CD4-positive, alpha-beta T cell treated with Interleukin-10 for 1 hour (primary cell): ENCODE measurements at regions not wholly inside any gene's neighbourhood (a gene's known extent, or its start where the extent isn't known, plus 50 kb on each side); places are given as distances from the start of the nearest gene placed in this dataset.

ENCODE experiments used
- DNase-seq: peaks from one replicate; pipeline ENCODE4 v3.0.0-alpha.2; 2020

GRCh38 chr13:106433066-106433465 is 102.4 kb downstream of the EFNB2 start:
- DNase-seq: no peak

- DNase-seq: no peak
Observed at GRCh38 chr13:106432636-106433035, 102.8 kb downstream of the EFNB2 start.

DNA sequence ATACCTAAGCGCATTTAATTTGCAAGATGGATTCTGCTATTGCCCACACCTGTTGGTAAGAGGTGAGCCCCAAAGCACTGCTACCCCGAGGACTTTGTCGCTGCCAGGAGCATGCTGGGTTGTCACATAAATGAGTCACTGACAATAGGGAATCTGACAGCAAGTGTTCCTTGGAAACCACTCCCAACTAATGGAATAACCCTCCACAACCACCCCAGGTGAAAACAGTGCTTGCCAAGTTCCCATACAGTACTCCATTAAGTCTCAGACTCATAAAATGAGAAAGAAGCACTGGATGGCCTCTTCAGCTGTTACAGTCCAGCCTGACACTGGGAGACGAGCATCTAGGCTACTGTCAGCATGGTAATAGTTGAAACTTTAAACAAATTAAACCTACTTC is 108.6 kb downstream of the EFNB2 start:
- DNase-seq: no peak

- DNase-seq: no peak
Observed at GRCh38 chr13:106425661-106426060, 109.8 kb downstream of the EFNB2 start.

GRCh38 chr13:106424805-106425204 is 110.7 kb downstream of the EFNB2 start:
- DNase-seq: no peak

DNA sequence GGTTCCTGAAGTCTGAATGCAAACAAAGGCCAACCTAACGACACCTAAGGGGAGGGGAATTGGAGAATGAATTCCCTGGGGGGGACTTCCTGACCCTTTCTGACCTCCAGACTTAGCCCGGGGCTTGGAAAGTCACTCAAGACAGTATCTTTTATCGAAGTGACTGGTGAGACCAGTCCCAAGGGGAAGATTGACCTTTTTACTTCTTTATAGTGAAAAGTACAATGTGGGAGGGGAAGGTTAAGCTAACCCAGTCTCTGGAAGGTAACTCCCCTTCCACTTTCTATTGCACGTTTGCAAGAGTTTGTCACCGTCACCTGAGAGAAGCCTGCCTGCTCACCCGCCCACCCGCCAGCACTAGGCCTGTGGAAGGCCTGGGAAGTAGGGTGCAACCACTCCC is 111.9 kb downstream of the EFNB2 start:
- DNase-seq: no peak

DNA sequence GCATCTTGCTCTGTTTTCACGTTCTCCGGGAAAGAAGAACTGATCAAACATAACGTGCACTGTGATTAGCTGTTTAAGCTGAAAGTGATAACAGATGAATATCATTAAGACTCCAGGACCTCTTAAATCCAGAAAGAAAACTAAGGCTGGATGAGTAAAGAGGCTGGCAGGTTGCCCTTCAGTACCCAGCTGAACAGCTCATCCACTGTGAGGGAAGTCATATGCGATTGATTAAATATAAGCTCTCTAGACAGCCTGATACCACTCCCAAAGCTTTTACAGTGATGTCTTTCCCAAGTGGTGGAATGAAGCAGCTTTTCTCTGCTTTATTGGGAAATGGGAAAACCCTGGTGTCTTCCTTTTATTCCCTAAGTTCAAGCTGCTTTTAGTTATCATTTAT is 116.9 kb downstream of the EFNB2 start:
- DNase-seq: no peak

DNA sequence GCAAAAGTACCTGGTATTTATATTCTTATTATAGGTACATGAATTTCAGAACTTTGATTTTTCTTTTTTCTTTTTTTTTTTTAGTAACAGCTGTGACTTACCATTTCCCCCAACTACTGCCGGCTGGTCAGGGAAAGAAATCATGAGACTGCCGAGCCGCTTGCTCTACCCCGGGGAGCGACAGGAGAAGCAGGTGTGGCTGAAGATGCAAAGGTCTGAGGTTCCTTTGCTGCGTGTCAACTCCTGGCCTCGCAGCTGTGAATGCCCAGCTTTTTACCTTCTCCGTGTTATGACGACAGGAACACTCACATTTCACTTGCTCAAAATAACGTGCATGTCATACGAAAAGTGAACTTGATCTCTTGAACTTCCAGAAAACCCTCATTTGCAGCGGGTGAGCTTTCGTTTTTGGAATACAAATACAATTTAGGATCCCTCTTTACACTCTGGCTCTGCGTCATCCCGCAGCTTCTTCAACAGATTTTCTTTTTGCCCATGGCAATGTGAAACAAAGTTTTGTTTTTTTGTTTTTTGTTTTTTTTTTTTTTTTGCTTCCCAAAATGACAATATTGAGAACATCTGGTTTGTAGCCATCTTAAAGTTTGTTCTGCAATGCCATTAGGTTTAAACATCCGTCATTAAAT is 117.9 kb downstream of the EFNB2 start:
- DNase-seq: no peak

GRCh38 chr13:106416645-106417044 is 118.8 kb downstream of the EFNB2 start:
- no peak for DNase-seq

GRCh38 chr13:106415971-106416370 is 119.5 kb downstream of the EFNB2 start:
- DNase-seq: no peak

DNA sequence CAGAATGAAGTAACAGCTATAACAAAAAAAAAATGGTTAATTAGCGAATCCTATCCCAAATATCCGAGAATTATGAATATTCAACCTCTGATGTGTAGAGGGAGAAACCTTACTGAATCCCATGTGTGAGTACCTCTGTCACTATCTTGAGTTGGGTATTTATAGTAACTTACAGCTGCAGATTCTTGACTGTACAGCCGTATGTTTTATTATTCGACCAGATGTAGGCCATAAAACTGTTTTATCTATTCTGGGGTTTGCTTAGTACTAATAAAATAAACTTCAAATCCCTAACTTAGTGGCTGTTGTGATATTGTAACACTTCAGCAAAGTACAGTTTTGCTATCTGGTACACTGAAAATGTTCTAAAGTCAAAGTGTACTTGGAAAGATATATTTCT is 120.0 kb downstream of the EFNB2 start:
- no peak for DNase-seq

GRCh38 chr13:106407338-106407737 is 128.1 kb downstream of the EFNB2 start:
- no peak for DNase-seq

DNA sequence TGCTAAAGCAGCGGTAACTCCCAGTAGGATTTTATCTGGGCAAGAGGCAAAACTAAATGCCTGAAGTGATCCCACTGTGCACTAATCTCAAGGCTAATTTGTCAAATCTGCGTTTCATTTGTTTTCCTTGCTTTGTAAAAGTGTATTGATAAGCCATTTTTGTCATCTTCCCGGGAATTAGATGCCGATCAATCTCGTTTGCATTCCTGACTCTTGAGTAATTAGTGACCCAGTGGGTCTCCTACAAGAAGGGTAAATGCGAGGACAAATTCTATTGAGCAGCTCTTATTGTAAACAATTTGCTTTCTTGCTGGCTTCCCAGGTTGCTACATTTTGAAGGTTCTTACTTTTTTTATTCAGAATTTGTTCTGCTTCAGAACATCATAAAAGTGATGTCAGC is 129.7 kb downstream of the EFNB2 start:
- no peak for DNase-seq

DNA sequence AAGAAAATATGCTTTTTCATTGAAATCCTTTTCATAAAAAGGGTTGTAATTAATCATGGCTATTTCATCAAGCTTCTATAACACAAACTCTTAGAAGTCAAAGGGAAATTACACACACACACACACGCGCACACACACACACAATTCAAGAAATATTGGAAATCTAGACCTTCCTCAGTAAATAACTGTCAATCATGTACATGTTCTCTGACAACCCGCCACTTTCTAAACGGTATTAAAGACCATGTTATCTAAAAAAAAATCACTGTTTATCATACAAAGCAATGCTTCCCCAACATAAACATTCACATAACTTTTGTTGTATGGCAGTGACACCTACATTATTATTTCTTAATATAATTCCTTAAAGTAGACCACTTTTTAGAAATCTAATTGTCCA is 132.2 kb downstream of the EFNB2 start:
- DNase-seq: no peak

DNA sequence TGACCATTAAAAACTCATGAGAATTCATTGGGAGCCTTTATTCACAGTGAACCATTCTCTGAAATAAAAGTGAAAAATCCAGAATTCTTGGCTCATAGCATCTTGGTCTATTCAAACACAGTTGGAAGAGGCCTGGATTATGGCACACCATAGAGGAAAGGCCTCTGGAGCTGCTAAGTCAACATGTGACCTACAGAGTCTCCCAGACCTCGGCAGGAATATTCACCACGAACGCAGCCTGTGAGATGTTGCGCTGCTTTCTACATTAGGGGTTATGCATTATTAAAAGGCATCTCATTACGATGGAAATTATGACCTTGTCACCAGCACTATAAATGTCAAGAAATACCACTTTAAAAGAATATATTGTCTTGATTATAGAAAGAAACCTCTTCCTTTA is 132.6 kb downstream of the EFNB2 start:
- no peak for DNase-seq

- DNase-seq: no peak
Observed at GRCh38 chr13:106401081-106401480, 134.4 kb downstream of the EFNB2 start.

- no peak for DNase-seq
Observed at GRCh38 chr13:106400289-106400688, 135.2 kb downstream of the EFNB2 start.

- no peak for DNase-seq
Observed at GRCh38 chr13:106398289-106398688, 137.2 kb downstream of the EFNB2 start.

GRCh38 chr13:106393776-106394175 is 141.7 kb downstream of the EFNB2 start:
- DNase-seq: no peak

DNA sequence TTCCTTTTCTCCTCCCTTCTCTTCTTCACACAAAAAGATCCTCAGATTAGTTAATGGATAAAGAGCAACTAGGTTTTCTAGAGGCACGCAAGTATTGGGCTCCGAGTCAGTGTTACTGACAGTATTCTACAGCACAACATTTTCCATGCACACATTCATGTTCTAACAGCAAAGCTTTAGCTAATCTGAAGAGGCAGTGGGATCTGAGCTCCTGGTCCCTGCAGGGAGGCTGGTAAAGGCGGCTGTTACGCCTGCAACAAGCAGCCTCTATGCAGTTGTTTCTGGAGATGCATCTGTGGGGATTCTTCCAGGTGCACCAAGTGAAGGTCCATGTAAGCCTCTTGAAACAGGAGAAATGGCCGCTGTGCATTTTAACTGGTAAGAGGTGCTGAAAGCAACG is 143.8 kb downstream of the EFNB2 start:
- no peak for DNase-seq

GRCh38 chr13:106391271-106391670 is 144.2 kb downstream of the EFNB2 start:
- DNase-seq: no peak

- no peak for DNase-seq
Observed at GRCh38 chr13:106390367-106390766, 145.1 kb downstream of the EFNB2 start.

GRCh38 chr13:106385654-106386053 is 149.8 kb downstream of the EFNB2 start:
- no peak for DNase-seq

DNA sequence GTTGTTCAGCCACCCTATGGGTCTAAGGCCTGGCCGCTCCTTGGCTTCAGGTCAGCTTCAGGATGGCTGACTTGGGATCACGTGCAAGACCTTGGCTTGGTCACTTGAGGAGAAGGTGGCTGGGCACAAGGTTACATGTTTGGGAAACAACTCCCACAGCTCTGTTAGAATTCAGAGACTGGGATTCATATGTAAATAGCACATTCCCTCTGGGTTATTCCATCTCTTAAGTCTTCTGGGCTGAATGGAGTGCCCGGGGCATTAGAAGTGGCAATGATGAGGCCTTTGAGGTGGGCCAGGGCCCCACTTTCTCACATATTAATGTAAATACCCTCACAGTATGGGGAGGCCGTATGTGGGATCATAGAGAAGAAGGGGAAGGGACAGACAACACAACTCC is 150.9 kb downstream of the EFNB2 start:
- no peak for DNase-seq

GRCh38 chr13:106383791-106384190 is 151.7 kb downstream of the EFNB2 start:
- DNase-seq: no peak

GRCh38 chr13:106382534-106382933 is 152.9 kb downstream of the EFNB2 start:
- DNase-seq: no peak
